Neural cell (in vitro differentiated cells): ENCODE measurements at regions not wholly inside any gene's neighbourhood (a gene's known extent, or its start where the extent isn't known, plus 50 kb on each side); places are given as distances from the start of the nearest gene placed in this dataset.

Source experiments
- CTCF ChIP-seq: fragments of 450-650 bp; IDR thresholded peaks from 2 replicates; pipeline ENCODE4 v1.5.1; 2014; ENCODE audit warnings: antibody characterized with exemption, mild to moderate bottlenecking, moderate library complexity; ENCODE audit not compliant: poor library complexity, severe bottlenecking
- EZH2 ChIP-seq: fragments of 200-600, 300-800 bp; shearing (Covaris generic), sonication (generic); IDR thresholded peaks from 2 replicates; pipeline ENCODE4 v1.6.1; 2014; ENCODE audit warnings: antibody characterized with exemption, low read length, borderline replicate concordance, mild to moderate bottlenecking; ENCODE audit not compliant: insufficient read depth, poor library complexity, severe bottlenecking
- MXI1 ChIP-seq: fragments of 450-650 bp; conservative IDR thresholded peaks from 2 replicates; pipeline ENCODE4 v1.6.1; 2014; ENCODE audit warnings: antibody characterized with exemption, mild to moderate bottlenecking; ENCODE audit not compliant: poor library complexity, severe bottlenecking

GRCh38 chr9:21598749-21599148 lies 116.6 kb upstream of the IFNE start:
- no peak for TF ChIP-seq CTCF
- TF ChIP-seq MXI1 = no peak
- TF ChIP-seq EZH2 = no peak
